SK-N-SH (cell line): ENCODE measurements at regions not wholly inside any gene's neighbourhood (a gene's known extent, or its start where the extent isn't known, plus 50 kb on each side); places are given as distances from the start of the nearest gene placed in this dataset.

Experiments used
- CTCF ChIA-PET: fragments of 300-600, 350-600 bp; formaldehyde crosslinking; extraction: SDS; loops from one replicate; lab custom pipeline; 2021; lab: Yijun Ruan, JAX
- POLR2A ChIA-PET: fragments of 350-600 bp; sonication (Branson Sonifier 250); formaldehyde crosslinking; extraction: SDS; loops from one replicate; lab custom pipeline; 2020; ENCODE audit warnings: antibody characterized with exemption, inconsistent platforms; lab: Yijun Ruan, JAX
- DNase-seq: peaks from one replicate; pipeline ENCODE4 v3.0.0; 2012
- H2AFZ ChIP-seq: fragments of 200-600 bp; sonication (generic); 2 replicates; pipeline ENCODE4 v1.8.1; 2016; ENCODE audit warnings: antibody characterized with exemption, mild to moderate bottlenecking, low read depth
- H3F3A ChIP-seq: fragments of 200-600 bp; sonication (generic); replicated peaks from 2 replicates; pipeline ENCODE3; 2016; ENCODE audit warnings: antibody characterized with exemption, mild to moderate bottlenecking; ENCODE audit not compliant: insufficient read depth
- H3K27ac ChIP-seq, 2 experiments: fragments of 200-500 bp in 1 of 2; fragments of 200-600 bp in 1 of 2; sonication (Bioruptor generic) in 1 of 2; sonication (generic), shearing (Covaris generic) in 1 of 2; 2 replicates each; pipeline versions ENCODE4 v1.5.1 to v1.6.1; 2014 to 2016; ENCODE audit warnings: low read depth in 2 of 2, inconsistent platforms in 1 of 2, low read length in 1 of 2, mild to moderate bottlenecking in 1 of 2, mixed read lengths in 1 of 2
- H3K27me3 ChIP-seq: fragments of 200-600 bp; sonication (generic), shearing (Covaris generic); 2 replicates; pipeline ENCODE4 v1.6.1; 2016; ENCODE audit warnings: mixed run types; ENCODE audit not compliant: insufficient read depth
- H3K36me3 ChIP-seq, 2 experiments: fragments of 200-500 bp in 1 of 2; fragments of 200-600 bp in 1 of 2; sonication (Bioruptor generic) in 1 of 2; sonication (generic) in 1 of 2; replicated peaks in 1 of 2; 2 replicates each; pipeline versions ENCODE3 to v1.5.1; 2014 to 2016; ENCODE audit warnings: low read length in 1 of 2, mild to moderate bottlenecking in 1 of 2; ENCODE audit not compliant: insufficient read depth in 2 of 2, control insufficient read depth in 1 of 2
- H3K4me1 ChIP-seq, 2 experiments: fragments of 200-500 bp in 1 of 2; fragments of 200-600 bp in 1 of 2; sonication (Bioruptor generic) in 1 of 2; sonication (generic), shearing (Covaris generic) in 1 of 2; 2 replicates each; pipeline versions ENCODE4 v1.5.1 to v1.6.1; 2014 to 2016; ENCODE audit warnings: low read depth in 1 of 2, low read length in 1 of 2, mixed run types in 1 of 2; ENCODE audit not compliant: insufficient read depth in 2 of 2, control insufficient read depth in 1 of 2
- H3K4me2 ChIP-seq: fragments of 200-600 bp; sonication (generic), shearing (Covaris generic); 2 replicates; pipeline ENCODE4 v1.6.1; 2017; ENCODE audit warnings: mixed run types
- H3K4me3 ChIP-seq, 2 experiments: fragments of 200-500 bp in 1 of 2; fragments of 200-600 bp in 1 of 2; sonication (Bioruptor generic) in 1 of 2; sonication (generic), shearing (Covaris generic) in 1 of 2; 2 replicates each; pipeline versions ENCODE4 v1.5.1 to v1.8.1; 2014 to 2016; ENCODE audit warnings: low read depth in 2 of 2, inconsistent platforms in 1 of 2, low read length in 1 of 2, mild to moderate bottlenecking in 1 of 2, mixed read lengths in 1 of 2, moderate library complexity in 1 of 2
- H3K79me2 ChIP-seq: fragments of 200-600 bp; sonication (generic); 2 replicates; pipeline ENCODE4 v1.8.1; 2017; ENCODE audit warnings: mild to moderate bottlenecking; ENCODE audit not compliant: insufficient read depth
- H3K9ac ChIP-seq: fragments of 200-600 bp; sonication (generic); 2 replicates; pipeline ENCODE4 v1.6.1; 2017; ENCODE audit warnings: mixed run types
- H3K9me2 ChIP-seq: fragments of 200-600 bp; sonication (generic); 2 replicates; pipeline ENCODE4 v1.6.1; 2017; ENCODE audit warnings: mixed run types
- H3K9me3 ChIP-seq: fragments of 200-600 bp; sonication (generic); 2 replicates; pipeline ENCODE4 v1.6.1; 2017; ENCODE audit warnings: mixed run types, mild to moderate bottlenecking, moderate library complexity
- H4K20me1 ChIP-seq: fragments of 200-600 bp; sonication (generic); 2 replicates; pipeline ENCODE4 v1.6.1; 2017; ENCODE audit warnings: mild to moderate bottlenecking, mixed run types; ENCODE audit not compliant: insufficient read depth
- ELF1 ChIP-seq: IDR thresholded peaks from 2 replicates; pipeline ENCODE4 v1.4.0; 2012
- EP300 ChIP-seq, 2 experiments: IDR thresholded peaks; 2 replicates each; pipeline versions ENCODE4 v1.4.0 to v1.6.1; 2012; ENCODE audit warnings: borderline replicate concordance in 1 of 2, low read depth in 1 of 2, low read length in 1 of 2
- FOXJ3 ChIP-seq: sonication (generic); formaldehyde crosslinking; IDR thresholded peaks from 2 replicates; pipeline ENCODE4 v1.5.1; 2020; ENCODE audit warnings: mild to moderate bottlenecking, missing genetic modification reagents
- FOXM1 ChIP-seq: IDR thresholded peaks from 2 replicates; pipeline ENCODE4 v1.4.0; 2012; ENCODE audit warnings: low read depth, mild to moderate bottlenecking
- MEF2A ChIP-seq: IDR thresholded peaks from 2 replicates; pipeline ENCODE4 v1.4.0; 2012; ENCODE audit warnings: low read depth, borderline replicate concordance
- NFIC ChIP-seq: IDR thresholded peaks from 2 replicates; pipeline ENCODE4 v1.4.0; 2012; ENCODE audit warnings: borderline replicate concordance
- NRF1 ChIP-seq: IDR thresholded peaks from 2 replicates; pipeline ENCODE4 v1.6.1; 2012; ENCODE audit warnings: low read depth, mild to moderate bottlenecking, low read length
- POLR2AphosphoS5 ChIP-seq: IDR thresholded peaks from 2 replicates; pipeline ENCODE4 v1.6.1; 2012; ENCODE audit warnings: low read depth, low read length
- RAD21 ChIP-seq: IDR thresholded peaks from 2 replicates; pipeline ENCODE4 v1.6.1; 2012; ENCODE audit warnings: mild to moderate bottlenecking, low read length
- RCOR1 ChIP-seq: fragments of 150-350 bp; IDR thresholded peaks from 2 replicates; pipeline ENCODE4 v1.6.1; 2017; ENCODE audit warnings: antibody characterized with exemption, low read length
- TAF1 ChIP-seq: IDR thresholded peaks from 2 replicates; pipeline ENCODE4 v1.6.1; 2012; ENCODE audit warnings: low read depth, mild to moderate bottlenecking, low read length, moderate library complexity, borderline replicate concordance
- YY1 ChIP-seq: IDR thresholded peaks from 2 replicates; pipeline ENCODE4 v1.4.0; 2012; ENCODE audit warnings: low read depth, mild to moderate bottlenecking
- WGBS: methylation state at CpG from one replicate; pipeline ENCODE4 v1.1.6; 2017; ENCODE audit warnings: low lambda C conversion rate; 5-methylcytosine and 5-hydroxymethylcytosine counted together
- TF ChIP-seq, protein P1 (sequence below): IDR thresholded peaks from 2 replicates; pipeline ENCODE4 v1.4.0; 2012; ENCODE audit warnings: low read depth, borderline replicate concordance
- TF ChIP-seq, protein P2 (sequence below): IDR thresholded peaks from 2 replicates; pipeline ENCODE4 v1.6.1; 2012; ENCODE audit warnings: mild to moderate bottlenecking, low read depth, low read length, moderate library complexity
- TF ChIP-seq, protein P3 (sequence below): fragments of 150-350 bp; IDR thresholded peaks from 2 replicates; pipeline ENCODE4 v1.6.1; 2016; ENCODE audit warnings: mild to moderate bottlenecking, low read depth, low read length

- TF ChIP-seq FOXM1 (no peak), YY1 (no peak), FOXJ3 (CRISPR knock-in tag) (no peak), ELF1 (no peak), RCOR1 (no peak), MEF2A (no peak), EP300 (IDR thresholded peaks at IDR 0.05; ENCODE audit: borderline replicate concordance in 1 of 2, low read depth in 1 of 2, low read length in 1 of 2) (no peak), RAD21 (no peak)
- TF ChIP-seq, protein P1, sequence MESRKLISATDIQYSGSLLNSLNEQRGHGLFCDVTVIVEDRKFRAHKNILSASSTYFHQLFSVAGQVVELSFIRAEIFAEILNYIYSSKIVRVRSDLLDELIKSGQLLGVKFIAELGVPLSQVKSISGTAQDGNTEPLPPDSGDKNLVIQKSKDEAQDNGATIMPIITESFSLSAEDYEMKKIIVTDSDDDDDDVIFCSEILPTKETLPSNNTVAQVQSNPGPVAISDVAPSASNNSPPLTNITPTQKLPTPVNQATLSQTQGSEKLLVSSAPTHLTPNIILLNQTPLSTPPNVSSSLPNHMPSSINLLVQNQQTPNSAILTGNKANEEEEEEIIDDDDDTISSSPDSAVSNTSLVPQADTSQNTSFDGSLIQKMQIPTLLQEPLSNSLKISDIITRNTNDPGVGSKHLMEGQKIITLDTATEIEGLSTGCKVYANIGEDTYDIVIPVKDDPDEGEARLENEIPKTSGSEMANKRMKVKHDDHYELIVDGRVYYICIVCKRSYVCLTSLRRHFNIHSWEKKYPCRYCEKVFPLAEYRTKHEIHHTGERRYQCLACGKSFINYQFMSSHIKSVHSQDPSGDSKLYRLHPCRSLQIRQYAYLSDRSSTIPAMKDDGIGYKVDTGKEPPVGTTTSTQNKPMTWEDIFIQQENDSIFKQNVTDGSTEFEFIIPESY = no peak
- TF ChIP-seq, protein P2, sequence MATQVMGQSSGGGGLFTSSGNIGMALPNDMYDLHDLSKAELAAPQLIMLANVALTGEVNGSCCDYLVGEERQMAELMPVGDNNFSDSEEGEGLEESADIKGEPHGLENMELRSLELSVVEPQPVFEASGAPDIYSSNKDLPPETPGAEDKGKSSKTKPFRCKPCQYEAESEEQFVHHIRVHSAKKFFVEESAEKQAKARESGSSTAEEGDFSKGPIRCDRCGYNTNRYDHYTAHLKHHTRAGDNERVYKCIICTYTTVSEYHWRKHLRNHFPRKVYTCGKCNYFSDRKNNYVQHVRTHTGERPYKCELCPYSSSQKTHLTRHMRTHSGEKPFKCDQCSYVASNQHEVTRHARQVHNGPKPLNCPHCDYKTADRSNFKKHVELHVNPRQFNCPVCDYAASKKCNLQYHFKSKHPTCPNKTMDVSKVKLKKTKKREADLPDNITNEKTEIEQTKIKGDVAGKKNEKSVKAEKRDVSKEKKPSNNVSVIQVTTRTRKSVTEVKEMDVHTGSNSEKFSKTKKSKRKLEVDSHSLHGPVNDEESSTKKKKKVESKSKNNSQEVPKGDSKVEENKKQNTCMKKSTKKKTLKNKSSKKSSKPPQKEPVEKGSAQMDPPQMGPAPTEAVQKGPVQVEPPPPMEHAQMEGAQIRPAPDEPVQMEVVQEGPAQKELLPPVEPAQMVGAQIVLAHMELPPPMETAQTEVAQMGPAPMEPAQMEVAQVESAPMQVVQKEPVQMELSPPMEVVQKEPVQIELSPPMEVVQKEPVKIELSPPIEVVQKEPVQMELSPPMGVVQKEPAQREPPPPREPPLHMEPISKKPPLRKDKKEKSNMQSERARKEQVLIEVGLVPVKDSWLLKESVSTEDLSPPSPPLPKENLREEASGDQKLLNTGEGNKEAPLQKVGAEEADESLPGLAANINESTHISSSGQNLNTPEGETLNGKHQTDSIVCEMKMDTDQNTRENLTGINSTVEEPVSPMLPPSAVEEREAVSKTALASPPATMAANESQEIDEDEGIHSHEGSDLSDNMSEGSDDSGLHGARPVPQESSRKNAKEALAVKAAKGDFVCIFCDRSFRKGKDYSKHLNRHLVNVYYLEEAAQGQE = no peak
- TF ChIP-seq, protein P3, sequence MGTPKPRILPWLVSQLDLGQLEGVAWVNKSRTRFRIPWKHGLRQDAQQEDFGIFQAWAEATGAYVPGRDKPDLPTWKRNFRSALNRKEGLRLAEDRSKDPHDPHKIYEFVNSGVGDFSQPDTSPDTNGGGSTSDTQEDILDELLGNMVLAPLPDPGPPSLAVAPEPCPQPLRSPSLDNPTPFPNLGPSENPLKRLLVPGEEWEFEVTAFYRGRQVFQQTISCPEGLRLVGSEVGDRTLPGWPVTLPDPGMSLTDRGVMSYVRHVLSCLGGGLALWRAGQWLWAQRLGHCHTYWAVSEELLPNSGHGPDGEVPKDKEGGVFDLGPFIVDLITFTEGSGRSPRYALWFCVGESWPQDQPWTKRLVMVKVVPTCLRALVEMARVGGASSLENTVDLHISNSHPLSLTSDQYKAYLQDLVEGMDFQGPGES = no peak
- TF ChIP-seq, all 33 proteins: peak for 0
Observed at GRCh38 chr6:56746767-56747504, 104.2 kb upstream of the DST start (continued).

DNA sequence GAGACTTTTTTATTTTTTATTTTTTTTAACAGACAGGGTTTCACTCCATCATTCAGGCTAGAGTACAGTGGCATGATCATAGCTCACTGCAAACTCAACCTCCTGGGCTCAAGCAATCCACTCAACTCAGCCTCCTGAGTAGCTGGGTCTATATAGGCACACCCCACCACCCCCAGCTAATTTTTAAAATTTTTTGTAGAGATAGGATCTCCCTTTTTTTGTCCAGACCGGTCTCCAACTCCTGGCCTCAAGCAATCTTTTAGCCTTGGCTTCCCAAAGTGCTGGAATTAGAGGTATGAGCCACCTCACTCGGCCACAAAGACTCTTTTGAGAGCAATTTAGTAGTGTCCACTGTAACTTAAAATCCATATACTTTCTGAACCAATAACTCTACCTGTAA lies 103.3 kb upstream of the DST start:
- Histone ChIP-seq H3K4me2 (no peak overlapping the region), H3F3A (peaks cover 41% of the 10 kb centered on the region), H3K4me1 (peaks cover 18 to 55% of the 10 kb centered on the region in 2 experiments; a peak in 3 of 4 replicates), H3K27me3 (no peaks in the 10 kb centered on the region), H2AFZ (no peak overlapping the region), H3K79me2 (peaks cover 99% of the 10 kb centered on the region), H3K9me3 (no peaks in the 10 kb centered on the region), H3K9ac (no peak overlapping the region), H3K27ac (no peak overlapping the region; a peak in 1 of 4 replicates), H3K4me3 (no peak overlapping the region), H4K20me1 (peaks cover 55% of the 10 kb centered on the region), H3K36me3 (peaks cover 0 to 9% of the 10 kb centered on the region in 2 experiments), H3K9me2 (no peaks in the 10 kb centered on the region)
- POLR2A ChIA-PET = no interaction called here
- no peak for TF ChIP-seq NRF1
- no peak for TF ChIP-seq FOXJ3 (CRISPR knock-in tag)
- TF ChIP-seq NFIC = no peak
- no peak for TF ChIP-seq TAF1
- no peak for TF ChIP-seq POLR2AphosphoS5
- no peak for TF ChIP-seq YY1
- CTCF ChIA-PET = no interaction called here
- DNase-seq = no peak
- 89% methylated on average over 2 of the region's 2 CpGs for WGBS
